ENCODE measurements at regions not wholly inside any gene's neighbourhood (a gene's known extent, or its start where the extent isn't known, plus 50 kb on each side); places are given as distances from the start of the nearest gene placed in this dataset.
A peak's percentile ranks its signal among the peaks of the same experiment; 100 is the strongest.

DNA sequence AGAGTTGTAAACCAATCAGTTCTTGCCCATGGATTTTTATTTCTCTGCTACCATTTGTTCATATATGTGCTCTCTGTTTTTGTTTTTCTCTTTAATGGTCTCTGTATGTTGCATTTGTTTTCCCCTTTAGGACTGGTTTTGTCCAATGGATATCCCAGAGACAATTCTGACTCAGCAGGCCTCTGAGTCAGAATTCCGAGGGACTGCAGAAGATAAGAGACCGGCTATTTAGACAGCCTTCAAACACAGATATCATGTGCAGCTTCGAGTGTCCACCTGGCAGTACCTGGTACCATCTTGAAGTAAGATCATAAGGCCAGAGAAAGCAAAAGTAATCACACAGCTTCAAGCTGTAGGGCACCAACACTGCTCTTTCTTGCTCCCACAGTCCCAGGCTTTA is 125.5 kb downstream of the ELOVL4 start:
- intact Hi-C loops (cut with DNase I) = no loop called here
- TF ChIP-seq, protein P1, sequence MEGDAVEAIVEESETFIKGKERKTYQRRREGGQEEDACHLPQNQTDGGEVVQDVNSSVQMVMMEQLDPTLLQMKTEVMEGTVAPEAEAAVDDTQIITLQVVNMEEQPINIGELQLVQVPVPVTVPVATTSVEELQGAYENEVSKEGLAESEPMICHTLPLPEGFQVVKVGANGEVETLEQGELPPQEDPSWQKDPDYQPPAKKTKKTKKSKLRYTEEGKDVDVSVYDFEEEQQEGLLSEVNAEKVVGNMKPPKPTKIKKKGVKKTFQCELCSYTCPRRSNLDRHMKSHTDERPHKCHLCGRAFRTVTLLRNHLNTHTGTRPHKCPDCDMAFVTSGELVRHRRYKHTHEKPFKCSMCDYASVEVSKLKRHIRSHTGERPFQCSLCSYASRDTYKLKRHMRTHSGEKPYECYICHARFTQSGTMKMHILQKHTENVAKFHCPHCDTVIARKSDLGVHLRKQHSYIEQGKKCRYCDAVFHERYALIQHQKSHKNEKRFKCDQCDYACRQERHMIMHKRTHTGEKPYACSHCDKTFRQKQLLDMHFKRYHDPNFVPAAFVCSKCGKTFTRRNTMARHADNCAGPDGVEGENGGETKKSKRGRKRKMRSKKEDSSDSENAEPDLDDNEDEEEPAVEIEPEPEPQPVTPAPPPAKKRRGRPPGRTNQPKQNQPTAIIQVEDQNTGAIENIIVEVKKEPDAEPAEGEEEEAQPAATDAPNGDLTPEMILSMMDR (IDR thresholded peaks at IDR 0.05) = no peak
- Histone ChIP-seq H3K4me1 (no peaks in the 10 kb centered on the region), H3K27ac (no peak overlapping the region), H3K36me3 (ENCODE audit: insufficient read depth in 1 of 2, low read depth in 1 of 2) (no peaks in the 10 kb centered on the region), H3K4me3 (no peak overlapping the region), H3K9me3 (no peaks in the 10 kb centered on the region), H3K27me3 (ENCODE audit: insufficient read depth in 3 of 3, low read length in 2 of 3) (no peaks in the 10 kb centered on the region)
- ATAC-seq = no peak
- WGBS, 3 donors = 69 to 81% (median 80%) methylated on average over 3 of the region's 3 CpGs
- no peak for DNase-seq

DNA sequence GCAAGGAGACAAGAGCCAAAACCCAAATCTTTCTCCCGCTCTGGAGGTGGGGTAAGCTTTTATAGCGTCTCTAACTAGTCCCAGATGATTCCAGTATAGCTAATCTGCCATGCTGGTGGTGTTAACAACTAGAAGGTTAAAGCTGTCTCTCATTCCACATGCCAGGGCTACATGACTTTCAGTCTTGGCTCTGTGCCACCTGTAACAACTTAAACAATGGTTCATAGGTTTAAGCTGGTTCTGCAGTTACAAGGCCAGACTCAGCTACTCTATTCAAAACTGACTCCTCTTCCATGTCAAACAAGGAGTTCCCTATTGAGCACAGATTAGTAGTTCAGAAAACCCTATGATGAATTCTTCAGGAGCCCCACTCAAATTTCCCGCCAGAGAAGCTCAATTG is 128.9 kb downstream of the ELOVL4 start:
- Histone ChIP-seq H3K4me1 (no peaks in the 10 kb centered on the region), H3K4me3 (no peak overlapping the region), H3K9me3 (no peaks in the 10 kb centered on the region), H3K27ac (no peak overlapping the region), H3K27me3 (ENCODE audit: insufficient read depth in 3 of 3, low read length in 2 of 3) (no peaks in the 10 kb centered on the region), H3K36me3 (ENCODE audit: insufficient read depth in 1 of 2, low read depth in 1 of 2) (no peaks in the 10 kb centered on the region)
- no peak for DNase-seq
- TF ChIP-seq, protein P1 (IDR thresholded peaks at IDR 0.05) = no peak
- WGBS, 3 donors = 68 to 80% (median 78%) methylated on average over 3 of the region's 3 CpGs
- ATAC-seq = no peak
- intact Hi-C loops (cut with DNase I) = no loop called here

DNA sequence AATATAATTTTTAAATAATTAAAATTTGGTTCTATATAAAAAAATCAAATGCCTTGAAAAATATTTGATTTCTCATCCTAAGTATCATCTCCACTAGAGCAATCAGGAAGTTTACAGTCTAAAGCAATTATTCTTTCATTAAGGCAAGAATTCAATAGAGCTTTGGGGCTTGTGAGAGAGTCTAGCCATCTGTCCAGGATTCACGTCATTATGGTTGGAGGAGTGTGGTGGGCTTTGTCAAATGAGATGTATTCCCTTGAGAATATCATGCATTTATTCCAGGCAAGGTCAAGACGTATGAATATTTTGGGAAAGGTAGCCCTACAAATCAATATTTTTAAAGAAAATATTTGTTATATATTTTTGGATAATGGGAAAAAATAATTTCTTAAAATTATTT is 132.4 kb downstream of the ELOVL4 start:
- TF ChIP-seq, protein P1 (IDR thresholded peaks at IDR 0.05) = no peak
- H3K9me3 ChIP-seq = no peaks in the 10 kb centered on the region
- no peaks in the 10 kb centered on the region for H3K27me3 ChIP-seq (ENCODE audit: insufficient read depth in 3 of 3, low read length in 2 of 3)
- no peak overlapping the region for H3K4me3 ChIP-seq
- H3K4me1 ChIP-seq = no peaks in the 10 kb centered on the region
- ATAC-seq (no peak), DNase-seq (no peak)
- intact Hi-C loops (cut with DNase I) = no loop called here
- no peaks in the 10 kb centered on the region for H3K36me3 ChIP-seq (ENCODE audit: insufficient read depth in 1 of 2, low read depth in 1 of 2)
- no peak overlapping the region for H3K27ac ChIP-seq
- WGBS, 3 donors = 52 to 70% (median 67%) methylated on average over 2 of the region's 2 CpGs

DNA sequence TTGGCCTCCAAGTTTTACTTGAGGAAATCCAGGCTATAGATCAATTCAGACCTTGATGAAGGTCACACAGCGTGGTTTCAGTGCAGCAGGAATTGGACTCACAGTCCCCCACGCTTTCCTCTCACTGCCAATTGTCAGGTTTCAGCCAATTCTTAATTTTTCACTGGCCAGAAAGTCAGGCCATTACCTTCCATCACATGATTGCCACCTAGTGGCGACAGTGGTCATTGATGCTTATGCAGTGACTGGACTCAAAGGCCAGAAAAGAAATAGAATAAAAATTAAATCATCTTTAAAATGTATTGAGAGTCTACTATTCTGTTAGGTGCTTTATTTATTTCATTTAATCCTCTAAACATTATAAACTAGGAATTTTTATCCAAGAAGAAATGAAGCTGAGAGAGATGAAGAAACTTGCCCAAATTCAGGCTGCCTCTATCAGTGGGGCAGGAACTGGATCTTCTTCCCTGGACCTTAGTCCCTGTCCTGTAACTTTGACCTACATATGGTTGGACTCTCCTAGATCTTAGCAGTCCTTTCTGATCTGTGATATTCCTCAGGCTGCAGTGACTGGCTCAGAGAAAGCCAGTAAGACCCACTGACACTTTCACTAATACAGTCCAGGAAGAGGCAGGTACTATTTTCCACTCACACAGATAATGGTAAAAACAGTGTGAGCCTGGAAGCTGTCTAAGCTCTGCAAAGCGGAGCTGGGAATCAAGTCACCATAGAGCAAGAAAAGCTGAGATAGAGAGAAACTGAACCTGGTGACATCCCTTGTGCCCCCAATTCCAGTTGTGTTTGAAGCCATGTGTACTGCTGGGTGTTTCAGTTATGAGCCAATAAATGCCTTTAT is 133.3 kb downstream of the ELOVL4 start:
- no peak overlapping the region for H3K27ac ChIP-seq
- H3K4me1 ChIP-seq = no peaks in the 10 kb centered on the region
- ATAC-seq (peak in 2 of 4 donors; percentile 48 to 69), DNase-seq (peak; percentile 50 to 66)
- H3K36me3 ChIP-seq (ENCODE audit: insufficient read depth in 1 of 2, low read depth in 1 of 2) = no peaks in the 10 kb centered on the region
- 10 to 19% (median 15%) methylated on average over 4 of the region's 4 CpGs for WGBS, 3 donors
- H3K9me3 ChIP-seq = no peaks in the 10 kb centered on the region
- TF ChIP-seq, protein P1 (IDR thresholded peaks at IDR 0.05) = peak; percentile 86
- H3K27me3 ChIP-seq (ENCODE audit: insufficient read depth in 3 of 3, low read length in 2 of 3) = no peaks in the 10 kb centered on the region
- no peak overlapping the region for H3K4me3 ChIP-seq
- intact Hi-C loops (cut with DNase I) = loop anchor here in 1 of 2 donors (2.0 kb wide), 1 partner anchor 35 kb away; no protein-coding TSS in a partner anchor

All from psoas muscle (tissue), 7 donors.